ENCODE measurements at regions not wholly inside any gene's neighbourhood (a gene's known extent, or its start where the extent isn't known, plus 50 kb on each side); places are given as distances from the start of the nearest gene placed in this dataset.

GRCh38 chr4:178056996-178057395 lies 614.8 kb upstream of the AGA start:
- TF ChIP-seq CTCF (IDR thresholded peaks at IDR 0.05 in 8 of 11, conservative IDR thresholded peaks at IDR 0.05 in 3 of 11) (no peak), POLR2AphosphoS5 (IDR thresholded peaks at IDR 0.05) (no peak), POLR2A (IDR thresholded peaks at IDR 0.05) (no peak)
